Heart right ventricle (tissue), 16 donors: ENCODE measurements at regions not wholly inside any gene's neighbourhood (a gene's known extent, or its start where the extent isn't known, plus 50 kb on each side); places are given as distances from the start of the nearest gene placed in this dataset.

Source experiments
- ATAC-seq, 8 donors: fragments of 200-7000 bp; cut with Tn5 transposase; one replicate each; pipeline ENCODE4 v1.9.1; 2020; ENCODE audit warnings: mild to moderate bottlenecking in 8 of 8, moderate library complexity in 8 of 8, moderate number of reproducible peaks in 1 of 8
- DNase-seq, 2 donors: peaks; one replicate each; pipeline ENCODE4 v3.0.0-alpha.2; 2020
- H3K27ac ChIP-seq, 10 donors: fragments of 200-600 bp; sonication (generic) in 2 of 10; one replicate each; pipeline versions ENCODE4 v1.5.0 to v1.8.0; 2020 to 2022; ENCODE audit warnings: mild to moderate bottlenecking in 3 of 10
- H3K27me3 ChIP-seq, 7 donors: fragments of 200-600 bp; one replicate each; pipeline ENCODE4 v1.8.0; 2021 to 2022; ENCODE audit warnings: mild to moderate bottlenecking in 2 of 7
- H3K36me3 ChIP-seq, 9 donors: fragments of 200-600 bp; sonication (generic) in 1 of 9; one replicate each; pipeline versions ENCODE4 v1.5.0 to v1.8.0; 2020 to 2022; ENCODE audit warnings: mild to moderate bottlenecking in 2 of 9
- H3K4me1 ChIP-seq, 9 donors: fragments of 200-600 bp; sonication (generic) in 1 of 9; one replicate each; pipeline versions ENCODE4 v1.5.0 to v1.8.0; 2020 to 2022; ENCODE audit warnings: mild to moderate bottlenecking in 4 of 9
- H3K4me3 ChIP-seq, 10 donors: fragments of 200-600 bp; sonication (generic) in 2 of 10; one replicate each; pipeline versions ENCODE4 v1.5.0 to v1.8.0; 2020 to 2022; ENCODE audit warnings: mild to moderate bottlenecking in 7 of 10, moderate library complexity in 2 of 10
- H3K9me3 ChIP-seq, 11 donors: fragments of 200-600 bp in 10 of 11; sonication (generic) in 2 of 11; one replicate each; pipeline versions ENCODE4 v1.5.0 to v1.8.0; 2013 to 2022; ENCODE audit warnings: mild to moderate bottlenecking in 2 of 11, control low read depth in 1 of 11, moderate library complexity in 1 of 11
- WGBS, 2 donors: extraction: QIAGEN DNeasy Blood & Tissue Kit; methylation state at CpG; one replicate each; pipeline ENCODE4 v1.1.7; 2013; ENCODE audit warnings: inconsistent platforms in 1 of 2; 5-methylcytosine and 5-hydroxymethylcytosine counted together
- intact Hi-C, 10 donors: fragments of 100-400 bp; cut with DNase I; formaldehyde crosslinking; loops; one replicate each; pipeline versions ENCODE4 v1.11.1 to v1.14.2; 2022
- TF ChIP-seq, protein P1 (sequence below), 9 donors: fragments of 200-600 bp; sonication (generic) in 2 of 9; IDR thresholded peaks; one replicate each; pipeline versions ENCODE4 v1.5.0 to v1.8.0; 2021 to 2022; ENCODE audit warnings: antibody characterized with exemption in 9 of 9, mild to moderate bottlenecking in 5 of 9, moderate library complexity in 1 of 9
- donor health status: Arrhythmogenic right ventricular cardiomyopathy.
- donor health status: ischemic (EF 13 %, LVEDD 7.1; RV severe dilation, severe dysfunction).
- donor health status: healthy with polysubstance abuse.
- donor health status: DM: no; HTN: yes; CAD: no.
- donor health status: DM: no; HTN: no; CAD: no.
- donor health status: ischemic (EF 25% LVEDD 6.9; RV normal size, moderate dysfunction).
- donor health status: ischemic (EF 25% LVEDD 5.7; RV mildly dilated, moderate dysfunction).
- donor health status: healthy.
- donor health status: DM: yes; HTN: yes; CAD: no.
- donor health status: Ischemic cardiomyopathy.
- donor health status: ischemic (EF 35%, LVEDD 5.7; RV mildly dilated, moderate dysfunction).
- donor health status: nonischemic (EF 11% LVEDD 7.7; RV severe dilation, severe dysfunction).
- donor health status: DM: yes; HTN: yes; CAD: no.
- donor health status: PGD.
- donor health status: ischemic (EF 29% LVEDD 5.4; RV normal size, mild dysfunction).
- donor health status: nonischemic (EF 23%, LVEDD 6.1; RV moderate dilation, normal function).

DNA sequence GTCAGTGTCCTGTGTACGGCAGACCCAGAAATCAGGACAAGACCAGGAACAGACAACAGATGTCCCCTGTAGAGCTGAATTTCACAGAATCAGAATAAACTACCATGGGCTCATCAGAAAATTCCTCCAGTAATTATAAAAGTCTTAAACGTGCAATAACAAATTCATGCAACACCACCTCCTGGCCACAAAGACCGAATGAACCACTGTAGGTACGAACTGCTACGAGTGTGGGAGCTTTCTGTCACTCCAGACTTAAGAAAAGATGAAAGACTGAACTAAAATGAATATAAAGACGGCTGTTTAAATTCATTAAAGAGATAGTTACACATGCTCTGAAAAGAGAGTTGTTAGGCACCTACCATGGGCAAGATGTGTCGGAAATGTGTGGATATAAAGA is 333.5 kb downstream of the RRAGC start:
- Histone ChIP-seq H3K27ac (no peak overlapping the region), H3K27me3 (peaks cover 0 to 54% (median 45%) of the 10 kb centered on the region in 7 donors), H3K9me3 (no peaks in the 10 kb centered on the region), H3K36me3 (no peaks in the 10 kb centered on the region), H3K4me3 (no peak overlapping the region), H3K4me1 (no peaks in the 10 kb centered on the region)
- DNase-seq (no peak), ATAC-seq (no peak)
- WGBS, 2 donors, result 68 to 70% methylated on average over 7 of the region's 7 CpGs
- TF ChIP-seq, protein P1, sequence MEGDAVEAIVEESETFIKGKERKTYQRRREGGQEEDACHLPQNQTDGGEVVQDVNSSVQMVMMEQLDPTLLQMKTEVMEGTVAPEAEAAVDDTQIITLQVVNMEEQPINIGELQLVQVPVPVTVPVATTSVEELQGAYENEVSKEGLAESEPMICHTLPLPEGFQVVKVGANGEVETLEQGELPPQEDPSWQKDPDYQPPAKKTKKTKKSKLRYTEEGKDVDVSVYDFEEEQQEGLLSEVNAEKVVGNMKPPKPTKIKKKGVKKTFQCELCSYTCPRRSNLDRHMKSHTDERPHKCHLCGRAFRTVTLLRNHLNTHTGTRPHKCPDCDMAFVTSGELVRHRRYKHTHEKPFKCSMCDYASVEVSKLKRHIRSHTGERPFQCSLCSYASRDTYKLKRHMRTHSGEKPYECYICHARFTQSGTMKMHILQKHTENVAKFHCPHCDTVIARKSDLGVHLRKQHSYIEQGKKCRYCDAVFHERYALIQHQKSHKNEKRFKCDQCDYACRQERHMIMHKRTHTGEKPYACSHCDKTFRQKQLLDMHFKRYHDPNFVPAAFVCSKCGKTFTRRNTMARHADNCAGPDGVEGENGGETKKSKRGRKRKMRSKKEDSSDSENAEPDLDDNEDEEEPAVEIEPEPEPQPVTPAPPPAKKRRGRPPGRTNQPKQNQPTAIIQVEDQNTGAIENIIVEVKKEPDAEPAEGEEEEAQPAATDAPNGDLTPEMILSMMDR (IDR thresholded peaks at IDR 0.05), result no peak
- intact Hi-C loops, result no loop called here

DNA sequence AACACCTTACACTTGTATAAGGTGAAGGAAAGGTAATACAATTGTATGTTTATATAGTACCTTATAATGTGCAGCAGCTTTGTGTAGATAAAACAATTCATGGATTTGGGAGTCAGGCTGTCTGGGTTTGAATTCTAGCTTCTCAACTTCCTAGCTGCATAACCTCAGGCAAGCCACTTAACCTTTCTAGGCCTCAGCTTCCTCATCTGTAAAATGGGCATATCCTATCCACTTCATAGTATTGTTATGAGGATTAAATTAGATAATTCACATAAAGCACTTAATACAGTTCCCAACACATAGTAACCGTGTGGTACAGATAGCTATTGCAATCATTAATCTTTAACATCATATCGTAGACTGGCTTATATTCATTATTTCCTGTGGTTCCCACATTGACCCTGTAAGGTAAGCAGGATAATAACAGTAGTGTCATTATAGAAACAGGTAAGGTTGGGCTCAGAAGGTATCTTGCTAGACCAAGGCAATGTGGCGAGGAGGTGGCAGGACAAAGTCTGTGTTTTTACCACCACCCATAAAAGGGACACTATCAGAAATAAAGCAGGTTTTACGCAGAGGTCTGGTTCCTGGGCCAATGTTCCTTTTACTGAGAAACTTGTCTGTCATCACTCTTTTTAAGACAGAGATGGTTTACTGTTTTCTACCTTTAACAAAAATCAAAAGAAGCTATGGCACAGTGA is 334.1 kb downstream of the RRAGC start:
- intact Hi-C loops, result no loop called here
- H3K4me1 ChIP-seq, result no peaks in the 10 kb centered on the region
- no peaks in the 10 kb centered on the region for H3K36me3 ChIP-seq
- no peak overlapping the region for H3K4me3 ChIP-seq
- ATAC-seq, result no peak
- no peaks in the 10 kb centered on the region for H3K9me3 ChIP-seq
- H3K27me3 ChIP-seq, result peaks cover 0 to 54% (median 45%) of the 10 kb centered on the region in 7 donors
- DNase-seq, result no peak
- no peak overlapping the region for H3K27ac ChIP-seq
- TF ChIP-seq, protein P1 (IDR thresholded peaks at IDR 0.05), result no peak
- 90 to 96% methylated on average over 4 of the region's 4 CpGs for WGBS, 2 donors

DNA sequence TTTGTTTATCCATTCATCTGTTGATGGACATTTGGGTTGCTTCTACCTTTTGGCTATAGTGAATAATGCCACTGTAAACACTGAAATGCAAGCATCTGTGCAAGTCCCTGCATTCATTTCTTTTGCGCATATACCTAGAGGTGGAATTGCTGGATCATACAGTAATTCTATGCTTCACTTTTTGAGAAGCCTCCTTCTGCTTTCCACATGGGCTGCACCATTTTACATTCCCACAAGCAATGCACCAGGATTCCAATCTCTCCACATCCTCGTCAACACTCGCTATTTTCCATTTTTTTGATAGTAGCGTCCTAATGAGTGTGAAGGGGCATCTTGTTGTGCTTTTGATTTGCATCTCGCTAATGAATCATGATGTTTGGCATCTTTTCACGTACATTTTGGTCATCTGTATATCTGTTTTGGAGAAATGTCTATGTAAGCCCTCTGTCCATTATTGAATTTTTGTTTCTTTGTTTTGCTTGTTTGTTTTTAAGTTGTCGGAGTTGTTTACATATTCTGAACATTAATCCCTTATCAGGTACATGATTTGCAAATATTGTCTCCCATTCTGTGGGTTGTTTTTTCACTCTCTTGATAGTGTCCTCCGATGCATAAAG is 335.4 kb downstream of the RRAGC start:
- peaks cover 0 to 60% (median 45%) of the 10 kb centered on the region in 7 donors for H3K27me3 ChIP-seq
- ATAC-seq, result no peak
- no peaks in the 10 kb centered on the region for H3K36me3 ChIP-seq

DNA sequence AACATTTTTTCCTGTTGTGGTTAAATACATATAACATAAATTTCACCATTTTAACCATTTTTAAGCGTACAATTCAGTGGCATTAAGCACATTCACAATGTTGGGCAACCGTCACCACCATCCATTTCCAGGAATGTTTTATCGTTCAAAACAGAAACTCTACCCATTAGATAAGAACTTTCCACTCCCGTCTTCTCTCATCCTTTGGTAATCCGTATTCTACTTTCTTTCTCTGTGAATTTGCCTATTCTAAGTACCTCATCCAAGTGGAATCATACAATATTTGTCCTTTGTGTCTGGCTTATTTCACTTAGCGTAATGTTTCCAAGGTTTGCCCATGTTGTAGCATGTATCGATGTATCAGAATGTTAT is 336.0 kb downstream of the RRAGC start:
- WGBS, 2 donors, result 84 to 85% methylated on average over 7 of the region's 7 CpGs
- Histone ChIP-seq H3K27ac (no peak overlapping the region), H3K36me3 (no peaks in the 10 kb centered on the region), H3K4me3 (no peak overlapping the region), H3K9me3 (no peaks in the 10 kb centered on the region), H3K4me1 (no peaks in the 10 kb centered on the region), H3K27me3 (peaks cover 0 to 65% (median 45%) of the 10 kb centered on the region in 7 donors)
- TF ChIP-seq, protein P1 (IDR thresholded peaks at IDR 0.05), result no peak
- intact Hi-C loops, result no loop called here
- ATAC-seq (no peak), DNase-seq (no peak)

More for the DNA sequence above, 335.4 kb downstream of the RRAGC start:
- H3K4me1 ChIP-seq, result no peaks in the 10 kb centered on the region
- WGBS, 2 donors, result 86 to 89% methylated on average over 8 of the region's 8 CpGs
- H3K9me3 ChIP-seq, result no peaks in the 10 kb centered on the region
- no peak overlapping the region for H3K27ac ChIP-seq
- H3K4me3 ChIP-seq, result no peak overlapping the region
- intact Hi-C loops, result no loop called here
- TF ChIP-seq, protein P1 (IDR thresholded peaks at IDR 0.05), result no peak
- DNase-seq, result no peak
